GM19372 (cell line): ENCODE measurements at regions not wholly inside any gene's neighbourhood (a gene's known extent, or its start where the extent isn't known, plus 50 kb on each side); places are given as distances from the start of the nearest gene placed in this dataset.
"Not testable (repeated sequence)": the region's sequence is repeated elsewhere in the genome, so short reads cannot be mapped to it uniquely, and the experiment has no call there.

Experiments
- ATAC-seq: cut with Tn5 transposase; IDR thresholded peaks from one replicate; pipeline ENCODE4 v1.9.1; 2021; ENCODE audit warnings: mild to moderate bottlenecking, low read depth, moderate library complexity; ENCODE audit not compliant: unreplicated experiment

- no peak for ATAC-seq
These were observed 182.8 kb upstream of the SESN3 start for GRCh38 chr11:95413761-95414160.

GRCh38 chr11:95413021-95413420, 182.0 kb upstream of the SESN3 start:
- no peak for ATAC-seq

- ATAC-seq = no peak
These were observed 181.1 kb upstream of the SESN3 start for GRCh38 chr11:95412074-95412473.

GRCh38 chr11:95410707-95411106, 179.7 kb upstream of the SESN3 start:
- not testable (repeated sequence) for ATAC-seq

DNA sequence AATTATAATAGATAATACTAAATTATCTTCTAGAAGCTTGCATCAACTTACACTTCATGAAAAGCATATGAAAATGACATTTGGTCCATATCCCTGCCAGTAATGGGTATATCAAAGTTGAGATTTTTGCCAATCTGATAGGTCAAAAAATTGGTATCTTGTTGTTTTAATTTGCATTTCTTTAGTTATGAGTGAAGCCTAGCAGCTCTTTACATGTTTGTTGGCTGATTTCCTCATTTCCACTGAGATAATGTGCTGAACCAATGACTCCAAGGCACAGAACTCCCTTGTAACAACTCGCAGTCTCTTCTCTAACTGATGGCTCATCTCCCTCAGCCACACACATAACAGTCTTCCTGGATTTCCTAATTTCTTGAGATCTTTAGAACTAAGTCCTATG, 175.3 kb upstream of the SESN3 start:
- ATAC-seq = no peak

DNA sequence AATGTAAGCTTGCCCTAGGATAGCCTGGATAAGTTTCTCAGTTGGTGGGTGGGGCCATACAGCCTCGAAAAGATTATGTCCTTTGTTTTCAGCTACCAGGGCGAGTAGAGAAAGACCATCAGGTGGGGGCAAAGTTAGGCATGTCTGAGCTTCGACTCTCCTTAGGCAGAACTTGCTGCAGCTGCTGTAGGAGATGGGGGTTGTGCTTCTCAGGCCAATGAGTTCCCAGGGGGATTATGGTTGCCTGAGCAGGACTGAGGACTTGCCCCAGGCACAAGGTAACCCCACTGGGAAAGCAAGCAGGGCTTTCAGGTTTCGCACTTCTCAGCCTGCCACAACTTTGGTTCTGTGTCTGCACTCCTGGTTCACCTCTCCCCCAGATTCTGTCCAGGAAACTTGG, 173.4 kb upstream of the SESN3 start:
- ATAC-seq = no peak

GRCh38 chr11:95398437-95399112, 167.6 kb upstream of the SESN3 start:
- no peak for ATAC-seq

GRCh38 chr11:95392644-95393043, 161.6 kb upstream of the SESN3 start:
- ATAC-seq = no peak

DNA sequence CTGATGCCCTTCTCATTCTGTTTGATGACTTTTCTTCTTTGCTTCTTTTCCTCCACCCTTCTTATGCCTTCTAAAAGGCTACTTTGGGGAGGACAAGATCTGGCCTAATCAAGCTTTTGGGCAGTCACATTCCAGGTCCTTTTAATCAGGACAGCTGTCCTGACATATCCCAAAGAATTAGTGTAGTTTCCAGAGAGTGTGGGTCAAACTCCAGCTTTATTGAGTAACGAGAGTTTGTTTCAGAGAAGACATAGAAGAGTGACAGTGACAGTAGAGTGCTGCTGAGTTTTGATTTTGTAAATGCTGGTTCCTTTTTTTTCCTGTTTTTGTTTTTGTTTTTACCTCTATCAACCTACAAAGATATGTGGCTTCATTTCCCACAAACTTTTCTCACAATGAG, 158.4 kb upstream of the SESN3 start:
- no peak for ATAC-seq

- no peak for ATAC-seq
These were observed 157.1 kb upstream of the SESN3 start for GRCh38 chr11:95388086-95388485.

GRCh38 chr11:95387325-95387724, 156.3 kb upstream of the SESN3 start:
- no peak for ATAC-seq

DNA sequence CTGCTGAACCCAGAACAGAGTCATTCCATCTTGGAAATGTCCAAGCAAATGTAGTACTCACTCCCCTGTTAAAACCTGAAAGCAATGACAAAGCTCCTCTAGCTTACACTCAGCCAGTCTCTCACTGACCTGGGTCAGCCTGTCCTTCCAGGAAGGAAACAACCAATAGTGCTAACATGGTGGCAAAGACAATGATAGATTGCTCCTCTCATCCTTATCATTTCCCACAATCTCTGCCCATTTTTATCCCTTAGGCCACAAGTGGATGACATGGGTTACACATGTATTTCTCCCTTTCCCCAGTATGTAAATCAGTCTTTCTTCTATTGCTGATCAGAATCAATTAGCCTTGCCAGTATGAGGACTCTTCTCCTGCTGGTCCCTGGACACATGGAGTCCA, 154.6 kb upstream of the SESN3 start:
- ATAC-seq = no peak

GRCh38 chr11:95379479-95379878, 148.5 kb upstream of the SESN3 start:
- ATAC-seq = no peak

- ATAC-seq = no peak
These were observed 147.8 kb upstream of the SESN3 start for GRCh38 chr11:95378789-95379188.

- ATAC-seq = no peak
These were observed 147.1 kb upstream of the SESN3 start for GRCh38 chr11:95378111-95378510.

DNA sequence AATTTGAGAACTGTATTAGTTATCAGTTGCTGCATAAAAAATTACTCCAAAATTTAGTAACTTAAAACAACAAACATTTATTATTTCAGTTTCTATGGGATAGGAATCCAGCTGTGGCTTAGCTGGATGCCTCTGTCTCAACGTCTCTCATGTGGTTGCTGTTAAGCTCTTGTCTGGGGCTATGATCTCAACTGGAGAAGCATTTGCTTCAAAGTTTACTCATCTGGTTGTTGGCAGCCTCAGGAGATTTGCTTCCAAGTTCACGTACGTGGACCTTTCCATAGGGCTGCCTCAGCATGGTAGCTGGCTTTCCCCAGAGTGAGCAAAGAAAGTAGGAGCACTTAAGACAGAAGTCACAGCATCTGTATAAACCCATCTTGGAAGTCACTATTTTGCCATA, 144.9 kb upstream of the SESN3 start:
- no peak for ATAC-seq

- ATAC-seq = no peak
These were observed 144.4 kb upstream of the SESN3 start for GRCh38 chr11:95375451-95375850.

- ATAC-seq = no peak
These were observed 143.1 kb upstream of the SESN3 start for GRCh38 chr11:95374105-95374504.

- no peak for ATAC-seq
These were observed 142.2 kb upstream of the SESN3 start for GRCh38 chr11:95373241-95373640.

DNA sequence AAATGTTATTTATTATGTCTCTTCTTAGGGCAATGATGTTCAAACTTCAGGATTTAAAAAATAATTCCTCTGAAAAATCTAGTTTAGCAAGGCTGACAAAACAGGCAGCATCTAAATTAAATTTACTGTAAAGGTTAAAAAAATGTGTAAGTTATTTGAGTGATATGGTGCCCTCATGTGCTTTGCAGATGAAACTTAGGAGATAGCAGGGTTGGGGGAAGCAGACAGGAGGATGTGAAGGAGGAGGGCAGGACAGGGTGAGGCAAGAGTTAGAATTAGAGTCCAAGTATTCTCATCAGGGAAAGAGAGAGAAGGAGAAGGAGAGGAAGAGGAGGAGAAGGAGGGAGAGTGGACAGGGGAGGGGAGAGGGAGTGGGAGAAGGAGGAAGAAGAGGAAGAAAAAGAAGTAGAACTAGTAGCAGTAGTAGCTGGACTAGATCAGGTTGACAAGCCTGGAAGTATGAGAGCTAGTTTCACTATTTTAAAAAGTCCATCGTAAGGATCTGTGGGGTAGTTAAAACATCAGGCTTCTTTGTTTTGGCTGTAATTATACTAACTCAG, 141.2 kb upstream of the SESN3 start:
- ATAC-seq = no peak

DNA sequence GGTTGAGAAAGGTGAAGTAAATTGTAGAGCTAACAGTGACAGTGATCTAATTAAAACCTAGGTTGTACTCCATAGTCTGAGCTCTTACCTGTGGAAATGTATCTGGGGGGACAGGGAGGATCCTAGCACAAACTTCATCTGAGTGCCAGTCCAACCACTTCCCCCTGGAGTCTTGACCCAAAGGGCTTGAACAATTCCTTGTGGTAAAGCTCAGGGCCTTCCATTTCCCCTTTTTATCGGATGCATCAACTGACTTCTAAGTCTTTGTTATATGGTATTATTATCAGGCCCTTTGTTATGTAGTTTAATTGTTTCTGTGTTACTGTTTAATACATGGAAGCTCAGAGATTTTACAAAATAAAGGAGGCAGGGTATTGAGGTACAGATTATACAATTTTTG, 140.2 kb upstream of the SESN3 start:
- ATAC-seq = no peak

DNA sequence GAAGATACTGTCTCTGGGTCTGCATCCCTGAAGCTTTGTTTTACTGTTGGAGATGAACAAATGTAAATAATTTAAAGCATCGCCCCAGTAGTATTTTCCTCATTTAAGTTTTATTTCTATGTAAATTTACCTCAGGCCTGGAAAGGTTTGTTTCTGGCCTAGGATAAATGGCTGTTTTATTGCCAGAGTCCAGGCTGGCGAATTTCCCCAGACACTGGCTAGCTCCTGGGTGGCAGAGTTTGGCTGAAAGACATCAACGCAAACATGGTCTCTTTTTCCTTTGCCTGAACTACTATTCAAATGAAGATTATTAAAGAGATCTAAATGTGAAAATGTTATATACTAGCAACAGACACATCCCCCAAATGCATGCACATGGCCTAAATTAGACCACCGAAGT, 136.7 kb upstream of the SESN3 start:
- ATAC-seq = no peak

DNA sequence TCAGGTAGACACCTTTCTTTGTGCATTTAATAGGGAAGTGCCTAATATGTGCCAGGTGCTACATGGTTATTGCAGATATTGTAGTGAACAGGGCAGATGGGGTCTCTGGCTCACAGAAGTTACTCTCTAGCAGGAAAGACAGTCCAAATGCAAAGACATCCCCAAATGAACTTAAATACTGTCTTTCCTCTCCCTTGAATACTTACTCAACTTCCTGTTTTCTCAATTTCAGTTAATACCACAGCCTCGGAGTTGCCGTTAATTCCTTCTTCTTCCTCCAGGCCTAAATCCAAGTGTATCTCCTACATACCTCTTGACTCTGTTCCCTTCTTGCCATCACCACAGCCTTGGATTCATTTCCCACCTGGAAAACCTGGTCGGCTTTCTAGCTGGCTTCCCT, 134.3 kb upstream of the SESN3 start:
- no peak for ATAC-seq
